A204.1 (cell line): ENCODE measurements at regions not wholly inside any gene's neighbourhood (a gene's known extent, or its start where the extent isn't known, plus 50 kb on each side); places are given as distances from the start of the nearest gene placed in this dataset.

ENCODE experiments used
- FAIRE-seq: peaks from 2 replicates; lab custom pipeline; 2012; peaks lifted over from hg19 to GRCh38; lab: Jason Lieb, UNC

DNA sequence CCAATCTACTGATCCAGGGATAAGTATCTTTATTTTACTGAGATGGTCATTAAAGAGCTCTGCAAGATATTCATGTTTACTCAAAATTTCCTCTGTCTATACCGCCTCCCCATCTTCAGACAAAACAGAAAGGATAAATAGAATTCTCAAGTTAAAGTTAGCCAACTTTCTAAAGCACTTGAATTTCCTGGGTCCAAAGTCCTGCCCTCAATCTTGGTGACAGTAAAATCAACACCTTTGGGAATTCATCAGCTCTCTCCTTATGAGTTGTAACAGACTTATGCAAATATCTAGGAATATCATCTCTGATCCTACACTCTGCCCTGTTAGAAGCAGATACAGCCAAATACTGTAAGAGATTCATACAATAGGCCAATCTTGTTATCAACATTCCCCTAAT is 122.5 kb upstream of the HAAO start:
- no peak for FAIRE-seq

- FAIRE-seq, result no peak
Measured at GRCh38 chr2:42914314-42914713, 121.9 kb upstream of the HAAO start.

DNA sequence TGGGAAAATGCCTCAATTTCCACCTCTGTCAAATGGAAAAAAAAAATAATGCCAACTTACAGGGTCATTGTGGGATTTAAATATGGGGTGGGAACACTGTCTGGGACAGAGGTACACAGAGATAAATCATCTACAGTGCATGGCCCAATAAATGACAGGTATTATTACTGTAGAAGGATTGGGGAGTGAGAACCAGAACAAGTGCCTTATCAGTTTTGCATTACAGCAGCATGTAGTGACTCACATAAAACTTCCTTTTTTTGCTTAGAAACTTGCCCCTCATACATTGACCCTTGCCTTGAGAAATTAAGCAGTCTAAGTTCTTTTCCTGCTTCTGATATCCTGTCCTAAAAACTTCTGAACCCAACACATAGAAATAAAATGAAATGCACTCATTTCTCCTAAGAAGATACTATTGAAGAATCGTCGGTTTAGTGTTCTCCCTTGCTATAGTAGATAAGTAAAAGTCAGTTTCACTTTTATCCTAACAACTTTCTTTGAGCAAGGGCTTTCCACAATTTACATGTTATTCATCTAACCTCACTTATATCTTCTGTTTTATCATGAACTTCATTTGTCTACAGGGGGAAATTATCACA is 121.0 kb upstream of the HAAO start:
- no peak for FAIRE-seq

GRCh38 chr2:42910645-42911405 is 118.4 kb upstream of the HAAO start:
- no peak for FAIRE-seq

GRCh38 chr2:42909966-42910365 is 117.6 kb upstream of the HAAO start:
- FAIRE-seq, result no peak

GRCh38 chr2:42908518-42909200 is 116.3 kb upstream of the HAAO start:
- FAIRE-seq, result no peak

- no peak for FAIRE-seq
Measured at GRCh38 chr2:42907835-42908234, 115.5 kb upstream of the HAAO start.

DNA sequence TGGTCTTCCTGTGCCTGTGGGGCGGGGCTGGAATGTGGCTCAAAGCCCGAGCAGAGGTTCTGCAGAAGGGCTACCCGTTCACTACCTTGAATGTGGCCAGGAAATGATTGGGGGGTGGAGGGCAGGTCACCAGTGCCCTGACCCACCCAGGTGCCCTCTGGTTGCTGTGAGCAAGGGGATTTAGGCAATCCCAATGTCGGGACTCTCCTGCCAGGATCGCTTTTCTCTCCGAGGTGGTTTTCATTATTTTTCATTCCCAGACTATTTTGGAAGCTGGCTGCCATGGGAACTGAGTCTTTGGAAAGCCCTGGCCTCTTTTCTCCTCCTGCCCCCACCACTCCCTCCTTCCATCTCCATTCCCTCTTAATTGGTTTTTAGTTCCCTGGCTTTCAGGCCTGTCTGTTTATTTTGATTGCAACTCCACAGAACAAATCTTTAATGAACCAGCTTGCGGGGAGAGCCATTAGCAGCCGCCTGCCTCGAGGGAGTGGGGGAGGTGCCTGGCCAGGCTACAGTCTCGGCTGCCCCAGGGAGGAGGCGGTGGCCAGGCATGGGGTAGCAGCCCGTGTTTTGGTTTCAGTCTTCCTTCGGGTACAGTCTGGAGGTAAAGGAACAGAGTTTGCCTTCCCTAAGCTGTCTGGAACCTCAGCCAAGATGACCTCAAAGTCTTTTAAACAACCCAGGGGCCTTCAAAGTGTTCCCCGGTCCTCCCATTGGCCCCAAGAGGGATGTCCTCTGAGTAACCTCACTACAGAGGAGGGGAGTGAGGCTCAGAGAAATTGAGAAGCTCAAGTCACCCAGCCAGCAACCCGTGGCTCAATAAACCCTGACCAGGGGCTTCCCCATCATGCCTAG is 114.4 kb upstream of the HAAO start:
- FAIRE-seq, result no peak

- no peak for FAIRE-seq
Measured at GRCh38 chr2:42906111-42906556, 113.8 kb upstream of the HAAO start.

GRCh38 chr2:42905341-42906110 is 113.1 kb upstream of the HAAO start:
- FAIRE-seq, result no peak

- no peak for FAIRE-seq
Measured at GRCh38 chr2:42904576-42904876, 112.1 kb upstream of the HAAO start.

DNA sequence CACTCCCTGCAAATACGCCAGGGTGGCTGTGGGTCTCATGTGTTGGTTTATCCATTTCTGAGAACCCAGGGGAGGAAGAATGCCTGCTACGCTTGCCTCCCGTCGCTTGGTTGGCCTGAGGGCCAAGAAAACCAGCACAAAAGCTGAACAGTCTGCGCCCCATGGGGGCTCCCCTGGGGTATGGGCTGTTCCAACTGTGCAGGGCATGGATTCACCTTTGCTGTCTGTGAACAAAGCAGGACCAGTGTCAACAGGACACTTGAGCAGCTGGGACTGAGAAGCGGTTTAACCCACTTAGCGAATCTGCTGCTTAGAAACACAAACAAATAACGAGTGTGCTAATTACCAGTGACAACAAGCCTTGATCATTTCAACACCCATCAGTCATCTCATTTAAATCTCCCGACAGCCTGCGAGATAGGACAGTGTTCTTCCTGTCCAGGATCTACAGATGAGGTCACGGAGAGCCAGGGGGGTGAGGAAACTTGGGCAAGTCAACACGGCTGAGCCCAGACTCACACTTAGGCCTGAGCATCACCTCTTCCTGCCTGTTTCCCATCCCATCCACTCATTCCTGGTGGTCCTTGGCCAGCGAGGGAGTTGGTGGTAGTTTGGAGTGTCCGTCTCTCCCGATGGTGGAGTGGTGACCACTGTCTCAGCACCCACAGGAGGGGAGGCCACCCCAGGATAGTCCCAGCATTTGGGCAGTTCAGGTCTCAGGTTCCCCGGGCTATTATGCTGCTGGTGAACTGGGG is 111.6 kb upstream of the HAAO start:
- FAIRE-seq, result no peak

DNA sequence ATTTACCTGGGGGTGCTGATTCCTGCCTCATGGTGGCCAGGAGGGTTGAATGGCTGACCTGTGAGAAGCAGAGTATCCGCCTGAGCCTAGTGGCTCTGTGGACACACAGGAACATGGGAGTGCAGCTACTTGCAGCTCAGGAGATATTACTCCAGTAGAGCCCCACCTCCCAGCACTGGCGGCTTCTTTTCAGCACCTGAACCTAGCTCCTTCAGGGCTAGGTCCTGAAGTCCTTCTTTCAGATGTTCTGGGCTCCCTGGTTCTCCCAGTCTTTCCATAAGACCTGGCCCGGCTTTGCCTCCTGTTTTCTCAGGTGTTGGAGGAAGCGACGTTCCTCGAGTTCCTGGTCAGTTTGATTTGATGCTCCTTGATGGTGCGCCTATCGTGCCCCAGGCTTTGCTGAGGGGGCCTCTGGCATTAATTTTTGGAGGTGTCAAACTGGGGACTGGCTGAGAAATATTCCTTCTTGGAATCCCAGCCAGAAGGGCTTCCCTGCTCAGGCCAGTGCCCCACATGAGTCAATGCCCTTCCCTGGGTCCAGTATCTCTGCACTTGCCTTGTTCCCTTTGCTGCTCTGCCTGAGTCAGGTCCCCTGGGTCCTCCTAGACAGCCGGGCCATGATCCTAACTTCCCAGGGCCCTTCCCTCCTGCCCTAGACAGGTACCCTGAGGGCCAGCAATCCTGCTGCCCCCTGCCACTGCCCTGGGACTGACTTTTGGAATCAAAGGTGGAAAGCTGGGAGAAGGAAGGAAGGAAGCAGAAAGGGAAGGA is 110.7 kb upstream of the HAAO start:
- FAIRE-seq, result no peak

DNA sequence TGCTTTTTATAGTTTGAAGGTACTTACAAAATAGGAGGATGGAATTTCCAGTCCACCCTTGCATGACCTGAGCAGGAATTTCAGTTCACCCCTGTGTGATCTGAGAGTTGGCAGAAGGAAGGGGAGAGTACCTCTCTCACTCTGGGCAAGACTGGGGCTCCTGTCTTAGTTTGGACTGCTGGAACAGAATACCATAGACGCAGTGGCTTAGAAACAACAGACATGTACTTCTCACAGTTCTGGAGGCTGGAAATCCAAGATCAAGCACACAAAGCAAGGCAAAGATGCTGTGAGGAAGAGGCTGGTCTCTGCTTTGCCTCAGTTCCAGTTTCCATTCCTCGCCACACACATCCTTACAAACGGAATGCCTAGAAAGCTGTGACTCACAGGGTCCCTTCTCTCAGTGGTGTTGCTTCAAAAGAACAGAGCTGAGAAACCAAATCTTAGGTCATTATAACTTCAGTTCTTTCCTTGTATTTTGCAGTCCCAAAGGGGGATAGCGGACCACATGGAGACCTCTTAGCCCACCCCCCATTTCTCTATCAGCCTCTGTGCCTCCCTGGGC is 108.8 kb upstream of the HAAO start:
- FAIRE-seq, result no peak

- no peak for FAIRE-seq
Measured at GRCh38 chr2:42900289-42900891, 108.0 kb upstream of the HAAO start.

DNA sequence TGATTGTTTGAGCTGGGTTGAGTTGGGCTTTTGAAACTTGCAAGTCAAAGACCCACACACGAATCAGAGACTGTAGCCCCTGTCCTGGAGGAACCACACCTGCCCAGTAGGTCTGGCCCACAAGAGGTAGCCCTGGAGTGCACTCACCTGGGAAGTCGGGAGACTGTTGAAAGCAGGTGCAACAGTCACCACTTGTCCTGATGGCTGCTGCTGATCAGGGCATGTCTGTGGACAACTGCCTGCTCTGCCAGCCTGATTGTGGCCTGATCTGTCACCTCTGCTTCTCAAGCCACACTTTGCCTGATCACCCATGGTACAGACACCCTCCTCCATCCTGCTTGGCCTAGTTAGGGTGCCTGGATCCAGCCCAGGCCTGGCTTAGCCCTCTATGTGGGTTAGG is 105.0 kb upstream of the HAAO start:
- FAIRE-seq, result no peak

- no peak for FAIRE-seq
Measured at GRCh38 chr2:42895791-42896135, 103.4 kb upstream of the HAAO start.

DNA sequence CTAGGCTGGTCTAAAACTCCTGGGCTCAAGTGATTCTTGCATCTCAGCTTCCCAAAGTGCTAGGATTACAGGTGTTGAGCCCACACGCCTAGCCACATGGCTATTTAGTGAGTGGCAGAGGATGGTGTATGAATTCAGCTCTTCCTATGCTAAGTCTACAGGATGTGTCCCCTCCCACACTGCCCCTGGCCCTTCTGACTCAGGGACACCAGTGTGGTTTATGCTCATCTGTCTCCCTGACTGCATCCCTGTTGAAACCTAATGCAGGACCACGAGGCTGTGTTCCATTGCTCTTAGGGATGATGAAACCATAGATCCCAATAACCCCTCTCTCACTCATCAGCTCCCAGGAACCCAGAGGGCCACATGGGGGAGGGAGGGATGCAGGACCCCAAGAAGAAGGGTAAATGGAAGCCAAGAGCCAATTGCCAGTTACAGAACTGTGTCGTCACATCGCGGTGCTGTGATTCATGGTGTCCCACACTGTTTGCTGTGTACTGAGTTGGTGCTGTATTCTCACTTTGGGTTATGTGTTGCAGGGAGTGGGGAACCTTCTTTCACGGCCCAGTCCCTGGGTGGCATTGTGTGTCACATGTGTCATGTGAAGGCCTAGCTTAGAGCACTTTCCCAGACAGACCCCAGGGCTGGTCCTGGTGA is 102.9 kb upstream of the HAAO start:
- FAIRE-seq, result no peak

DNA sequence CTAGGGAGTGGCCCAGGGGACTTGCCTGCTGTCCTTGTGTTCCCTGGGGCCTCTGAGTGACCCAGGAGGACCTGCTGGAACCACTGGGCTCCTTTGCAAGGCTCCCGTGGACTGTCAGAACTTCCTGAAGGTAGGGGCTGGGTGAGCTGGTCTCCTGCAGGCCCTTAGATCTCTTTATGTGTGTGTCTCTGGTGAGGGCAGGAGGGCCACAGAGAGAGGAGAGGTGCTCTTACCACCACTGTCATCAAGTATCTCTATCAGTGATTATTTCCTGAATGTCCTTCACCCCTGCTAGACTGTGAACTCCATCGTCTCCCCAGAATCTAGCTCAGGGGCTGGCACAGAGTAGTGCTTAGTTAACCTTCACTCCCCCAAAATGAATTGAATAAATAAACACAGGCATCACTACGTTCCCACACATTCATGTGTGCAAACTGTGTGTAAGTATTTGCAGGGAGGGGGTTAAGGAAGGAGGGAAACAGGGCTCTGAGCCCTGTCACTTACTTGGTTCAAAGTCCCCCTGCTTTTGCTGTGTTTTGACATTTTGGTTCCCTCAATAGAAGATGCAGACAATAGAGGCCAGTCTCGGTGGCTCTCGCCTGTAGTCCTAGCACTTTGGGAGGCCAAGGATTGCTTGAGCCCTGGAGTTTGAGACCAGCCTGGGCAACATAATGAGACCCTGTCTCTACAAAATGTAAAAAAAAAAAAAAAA is 100.8 kb upstream of the HAAO start:
- FAIRE-seq, result no peak
